A673 (cell line): ENCODE measurements at regions not wholly inside any gene's neighbourhood (a gene's known extent, or its start where the extent isn't known, plus 50 kb on each side); places are given as distances from the start of the nearest gene placed in this dataset.

Experiments
- BruUV-seq: library from RNA; stranded (reverse); fragments of 400-500 nt; replicated peaks from 2 replicates; lab custom pipeline; 2021; lab: Mats Ljungman, UMichigan
- CTCF ChIA-PET: fragments of 300-600 bp; sonication (Branson Sonifier 250); formaldehyde crosslinking; loops from one replicate; lab custom pipeline; 2022; ENCODE audit warnings: antibody characterized with exemption; lab: Charles Lee
- POLR2A ChIA-PET: fragments of 300-600 bp; sonication (Branson Sonifier 250); formaldehyde crosslinking; loops from one replicate; lab custom pipeline; 2022; ENCODE audit warnings: antibody characterized with exemption; ENCODE audit not compliant: low non-redundant PET; lab: Charles Lee
- DNase-seq: peaks from one replicate; pipeline ENCODE4 v3.0.0-alpha.2; 2015; ENCODE audit warnings: low spot score
- H3K27ac ChIP-seq: fragments of 200-600 bp; sonication (generic); 2 replicates; pipeline ENCODE4 v1.5.1; 2016; ENCODE audit warnings: mixed run types, low read depth, mild to moderate bottlenecking, mixed read lengths, antibody characterized with exemption, low read length; ENCODE audit not compliant: poor library complexity, severe bottlenecking
- H3K27me3 ChIP-seq: fragments of 200-600 bp; sonication (generic); replicated peaks from 2 replicates; pipeline ENCODE4 v1.6.1; 2017; ENCODE audit warnings: mixed run types, low read depth, mild to moderate bottlenecking, mixed read lengths, antibody characterized with exemption, low read length; ENCODE audit not compliant: insufficient read depth, poor library complexity
- H3K36me3 ChIP-seq: fragments of 200-600 bp; sonication (generic); 2 replicates; pipeline ENCODE4 v1.6.1; 2016; ENCODE audit warnings: mixed run types, mild to moderate bottlenecking, mixed read lengths, antibody characterized with exemption, low read length; ENCODE audit not compliant: insufficient read depth, poor library complexity, severe bottlenecking
- H3K4me1 ChIP-seq: fragments of 200-600 bp; sonication (generic); 2 replicates; pipeline ENCODE4 v1.6.1; 2017; ENCODE audit warnings: mixed run types, mild to moderate bottlenecking, mixed read lengths, antibody characterized with exemption, low read length; ENCODE audit not compliant: insufficient read depth, poor library complexity, severe bottlenecking
- H3K4me3 ChIP-seq: fragments of 200-600 bp; sonication (generic); 2 replicates; pipeline ENCODE4 v1.5.1; 2016; ENCODE audit warnings: low read depth, mixed run types, mild to moderate bottlenecking, mixed read lengths, low read length; ENCODE audit not compliant: poor library complexity, severe bottlenecking
- H3K9me3 ChIP-seq: fragments of 200-600 bp; sonication (generic); 2 replicates; pipeline ENCODE4 v1.6.1; 2016; ENCODE audit warnings: mixed run types, low read depth, mild to moderate bottlenecking, mixed read lengths, antibody characterized with exemption, low read length; ENCODE audit not compliant: poor library complexity, severe bottlenecking
- EZH2 ChIP-seq: fragments of 200-600 bp; sonication (generic); IDR thresholded peaks from 2 replicates; pipeline ENCODE4 v1.6.1; 2017; ENCODE audit warnings: borderline replicate concordance, low read depth, mild to moderate bottlenecking, mixed read lengths, antibody characterized with exemption, low read length; ENCODE audit not compliant: poor library complexity, severe bottlenecking
- intact Hi-C: fragments of 100-400 bp; cut with micrococcal nuclease; formaldehyde crosslinking; loops from one replicate; pipeline ENCODE4 v1.10.0; 2022; ENCODE audit not compliant: unreplicated experiment
- TF ChIP-seq, protein P1 (sequence below): fragments of 300-800, 200-600 bp; sonication (generic); conservative IDR thresholded peaks from 2 replicates; pipeline ENCODE4 v1.5.1; 2017; ENCODE audit warnings: low read depth, mild to moderate bottlenecking, antibody characterized with exemption, low read length, moderate library complexity, mixed read lengths

DNA sequence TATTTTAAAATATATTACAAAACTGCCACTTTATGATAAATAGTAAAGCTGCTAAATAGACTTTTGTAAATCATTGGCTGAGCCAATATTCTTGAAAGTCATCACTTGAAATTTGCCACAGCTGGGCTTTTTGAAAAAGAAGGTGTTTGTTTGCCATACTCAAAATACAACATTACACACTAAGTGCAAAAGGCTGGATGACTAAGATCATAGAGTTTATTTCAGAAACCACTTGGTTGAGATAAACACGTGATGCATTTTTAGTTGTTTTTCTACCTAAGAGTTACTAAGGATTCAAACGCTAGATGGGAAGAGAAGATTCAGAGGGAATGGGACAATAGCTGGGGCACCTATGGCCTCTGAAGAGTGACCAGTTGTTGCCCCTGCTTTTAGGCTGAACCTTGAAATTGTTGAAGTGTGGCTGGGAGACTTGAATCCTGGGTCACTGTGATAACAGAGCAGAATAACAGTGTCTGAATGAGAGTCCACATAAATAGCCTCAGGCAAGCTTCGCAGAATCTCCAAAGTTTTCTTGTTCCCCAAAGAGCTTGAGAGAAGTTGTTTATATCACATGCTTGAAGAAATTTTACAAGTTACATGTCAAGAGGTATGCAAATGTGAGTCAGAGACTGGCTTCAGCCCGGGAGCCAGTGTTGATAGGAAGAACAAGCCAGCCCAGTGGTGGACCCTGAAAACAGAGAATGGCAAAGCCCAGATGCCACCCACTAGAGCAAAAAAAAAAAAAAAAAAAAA lies 409.8 kb downstream of the GPD2 start:
- DNase-seq: no peak
- Histone ChIP-seq H3K9me3 (no peaks in the 10 kb centered on the region), H3K4me1 (no peaks in the 10 kb centered on the region), H3K27me3 (no peaks in the 10 kb centered on the region), H3K27ac (no peak overlapping the region), H3K4me3 (no peak overlapping the region), H3K36me3 (no peaks in the 10 kb centered on the region)
- TF ChIP-seq, protein P1, sequence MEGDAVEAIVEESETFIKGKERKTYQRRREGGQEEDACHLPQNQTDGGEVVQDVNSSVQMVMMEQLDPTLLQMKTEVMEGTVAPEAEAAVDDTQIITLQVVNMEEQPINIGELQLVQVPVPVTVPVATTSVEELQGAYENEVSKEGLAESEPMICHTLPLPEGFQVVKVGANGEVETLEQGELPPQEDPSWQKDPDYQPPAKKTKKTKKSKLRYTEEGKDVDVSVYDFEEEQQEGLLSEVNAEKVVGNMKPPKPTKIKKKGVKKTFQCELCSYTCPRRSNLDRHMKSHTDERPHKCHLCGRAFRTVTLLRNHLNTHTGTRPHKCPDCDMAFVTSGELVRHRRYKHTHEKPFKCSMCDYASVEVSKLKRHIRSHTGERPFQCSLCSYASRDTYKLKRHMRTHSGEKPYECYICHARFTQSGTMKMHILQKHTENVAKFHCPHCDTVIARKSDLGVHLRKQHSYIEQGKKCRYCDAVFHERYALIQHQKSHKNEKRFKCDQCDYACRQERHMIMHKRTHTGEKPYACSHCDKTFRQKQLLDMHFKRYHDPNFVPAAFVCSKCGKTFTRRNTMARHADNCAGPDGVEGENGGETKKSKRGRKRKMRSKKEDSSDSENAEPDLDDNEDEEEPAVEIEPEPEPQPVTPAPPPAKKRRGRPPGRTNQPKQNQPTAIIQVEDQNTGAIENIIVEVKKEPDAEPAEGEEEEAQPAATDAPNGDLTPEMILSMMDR: no peak
- no peak for TF ChIP-seq EZH2
- ChIA-PET CTCF (no interaction called here), POLR2A (no interaction called here)
- BruUV-seq: no TSS peak
- intact Hi-C loops: no loop called here

DNA sequence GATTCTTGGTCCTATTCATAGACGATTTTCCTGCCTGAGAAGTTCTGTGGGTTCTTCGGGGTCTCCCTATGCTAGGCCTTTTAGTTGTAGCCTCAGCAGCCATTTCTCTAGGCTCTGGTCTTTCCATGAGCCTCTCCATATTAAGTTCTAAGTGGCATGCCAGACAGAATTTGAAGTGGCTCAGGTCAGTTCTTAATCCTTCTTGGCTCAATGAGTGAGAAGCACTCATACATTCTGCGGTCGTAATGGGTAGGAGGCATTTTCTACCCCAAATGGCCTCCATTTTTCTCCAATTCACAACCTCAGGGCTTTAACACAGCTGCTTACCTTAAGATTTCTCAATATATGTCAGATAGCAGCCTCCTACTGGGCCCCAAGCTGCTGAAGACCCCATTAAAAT lies 405.3 kb upstream of the GALNT5 start:
- POLR2A ChIA-PET: no interaction called here
- intact Hi-C loops: no loop called here

DNA sequence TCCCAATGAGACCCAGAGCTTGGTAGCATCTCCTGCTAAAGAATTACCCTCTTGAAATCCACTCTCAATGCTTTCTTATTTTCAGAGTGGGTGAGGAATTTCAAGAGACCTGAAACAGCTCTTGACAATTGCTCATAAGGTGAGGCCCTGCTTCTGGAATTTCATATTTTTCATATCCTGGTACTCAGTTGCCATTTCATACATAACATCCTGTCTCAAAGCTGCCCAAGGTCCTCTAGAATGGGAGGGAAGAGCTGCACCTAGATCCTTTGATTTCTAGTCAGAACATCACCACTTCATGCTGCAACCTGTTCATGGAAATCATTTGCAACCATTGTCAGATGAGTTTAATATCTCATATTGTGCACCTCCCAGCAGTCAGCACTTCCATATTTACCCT lies 404.8 kb upstream of the GALNT5 start:
- no peaks in the 10 kb centered on the region for H3K4me1 ChIP-seq
- H3K27me3 ChIP-seq: no peaks in the 10 kb centered on the region
- no peak for DNase-seq
- no peak overlapping the region for H3K4me3 ChIP-seq
- POLR2A ChIA-PET: no interaction called here
- no TSS peak for BruUV-seq
- CTCF ChIA-PET: no interaction called here
- intact Hi-C loops: no loop called here
- no peaks in the 10 kb centered on the region for H3K36me3 ChIP-seq
- H3K27ac ChIP-seq: no peak overlapping the region
- no peaks in the 10 kb centered on the region for H3K9me3 ChIP-seq
- no peak for TF ChIP-seq EZH2
- TF ChIP-seq, protein P1: no peak

More for the DNA sequence above, 405.3 kb upstream of the GALNT5 start:
- DNase-seq: no peak
- TF ChIP-seq EZH2: no peak
- TF ChIP-seq, protein P1: no peak
- Histone ChIP-seq H3K9me3 (no peaks in the 10 kb centered on the region), H3K4me3 (no peak overlapping the region), H3K4me1 (no peaks in the 10 kb centered on the region), H3K36me3 (no peaks in the 10 kb centered on the region), H3K27ac (no peak overlapping the region), H3K27me3 (no peaks in the 10 kb centered on the region)
- CTCF ChIA-PET: no interaction called here
- no TSS peak for BruUV-seq
